ENCODE measurements at regions not wholly inside any gene's neighbourhood (a gene's known extent, or its start where the extent isn't known, plus 50 kb on each side); places are given as distances from the start of the nearest gene placed in this dataset.
"Not testable (repeated sequence)": the region's sequence is repeated elsewhere in the genome, so short reads cannot be mapped to it uniquely, and the experiment has no call there.

- no peak for TF ChIP-seq CTCF (IDR thresholded peaks at IDR 0.05; ENCODE audit: low read depth, low read length, missing control alignments)
Observed at GRCh38 chr7:82655965-82656364, 212.4 kb upstream of the CACNA2D1 start.

GRCh38 chr7:82650095-82650494, 206.5 kb upstream of the CACNA2D1 start:
- H3K27ac ChIP-seq; H3K27me3 ChIP-seq (replicated peaks); H3K4me3 ChIP-seq (ENCODE audit: low read depth, low read length); DNase-seq; in situ Hi-C loops (cut with HindIII; ENCODE audit: low pct_ligation_motif_present, low sequenced_read_pairs); H3K36me3 ChIP-seq (replicated peaks): not testable (repeated sequence)

More at GRCh38 chr7:82655965-82656364, 212.4 kb upstream of the CACNA2D1 start:
- Histone ChIP-seq H3K27me3 (replicated peaks) (no peaks in the 10 kb centered on the region), H3K4me3 (ENCODE audit: low read depth, low read length) (no peak overlapping the region), H3K27ac (no peak overlapping the region), H3K36me3 (replicated peaks) (no peaks in the 10 kb centered on the region)
- no peak for DNase-seq
- in situ Hi-C loops (cut with HindIII; ENCODE audit: low pct_ligation_motif_present, low sequenced_read_pairs), result no loop called here

- in situ Hi-C loops (cut with HindIII; ENCODE audit: low pct_ligation_motif_present, low sequenced_read_pairs), result no loop called here
- TF ChIP-seq CTCF (IDR thresholded peaks at IDR 0.05; ENCODE audit: low read depth, low read length, missing control alignments), result no peak
- H3K27me3 ChIP-seq (replicated peaks), result no peaks in the 10 kb centered on the region
- no peak for DNase-seq
- H3K4me3 ChIP-seq (ENCODE audit: low read depth, low read length), result no peak overlapping the region
- H3K27ac ChIP-seq, result no peak overlapping the region
- H3K36me3 ChIP-seq (replicated peaks), result no peaks in the 10 kb centered on the region
Observed at GRCh38 chr7:82633592-82633991, 190.0 kb upstream of the CACNA2D1 start.

- no peak for DNase-seq
- Histone ChIP-seq H3K27ac (no peak overlapping the region), H3K4me3 (ENCODE audit: low read depth, low read length) (no peak overlapping the region), H3K27me3 (replicated peaks) (no peaks in the 10 kb centered on the region), H3K36me3 (replicated peaks) (no peaks in the 10 kb centered on the region)
- TF ChIP-seq CTCF (IDR thresholded peaks at IDR 0.05; ENCODE audit: low read depth, low read length, missing control alignments), result no peak
- in situ Hi-C loops (cut with HindIII; ENCODE audit: low pct_ligation_motif_present, low sequenced_read_pairs), result no loop called here
Observed at GRCh38 chr7:82631998-82632397, 188.4 kb upstream of the CACNA2D1 start.

GRCh38 chr7:82629583-82629982, 186.0 kb upstream of the CACNA2D1 start:
- in situ Hi-C loops (cut with HindIII; ENCODE audit: low pct_ligation_motif_present, low sequenced_read_pairs), result no loop called here
- no peak for TF ChIP-seq CTCF (IDR thresholded peaks at IDR 0.05; ENCODE audit: low read depth, low read length, missing control alignments)
- no peak for DNase-seq
- Histone ChIP-seq H3K27me3 (replicated peaks) (no peaks in the 10 kb centered on the region), H3K36me3 (replicated peaks) (no peaks in the 10 kb centered on the region), H3K4me3 (ENCODE audit: low read depth, low read length) (no peak overlapping the region), H3K27ac (no peak overlapping the region)

GRCh38 chr7:82625377-82625776, 181.8 kb upstream of the CACNA2D1 start:
- in situ Hi-C loops (cut with HindIII; ENCODE audit: low pct_ligation_motif_present, low sequenced_read_pairs), result no loop called here
- no peak for DNase-seq
- Histone ChIP-seq H3K27me3 (replicated peaks) (no peaks in the 10 kb centered on the region), H3K36me3 (replicated peaks) (no peaks in the 10 kb centered on the region), H3K27ac (no peak overlapping the region), H3K4me3 (ENCODE audit: low read depth, low read length) (no peak overlapping the region)
- TF ChIP-seq CTCF (IDR thresholded peaks at IDR 0.05; ENCODE audit: low read depth, low read length, missing control alignments), result peak; percentile 29

Data from brain microvascular endothelial cell (primary cell).